ENCODE measurements at regions not wholly inside any gene's neighbourhood (a gene's known extent, or its start where the extent isn't known, plus 50 kb on each side); places are given as distances from the start of the nearest gene placed in this dataset.
"Not testable (repeated sequence)": the region's sequence is repeated elsewhere in the genome, so short reads cannot be mapped to it uniquely, and the experiment has no call there.

DNA sequence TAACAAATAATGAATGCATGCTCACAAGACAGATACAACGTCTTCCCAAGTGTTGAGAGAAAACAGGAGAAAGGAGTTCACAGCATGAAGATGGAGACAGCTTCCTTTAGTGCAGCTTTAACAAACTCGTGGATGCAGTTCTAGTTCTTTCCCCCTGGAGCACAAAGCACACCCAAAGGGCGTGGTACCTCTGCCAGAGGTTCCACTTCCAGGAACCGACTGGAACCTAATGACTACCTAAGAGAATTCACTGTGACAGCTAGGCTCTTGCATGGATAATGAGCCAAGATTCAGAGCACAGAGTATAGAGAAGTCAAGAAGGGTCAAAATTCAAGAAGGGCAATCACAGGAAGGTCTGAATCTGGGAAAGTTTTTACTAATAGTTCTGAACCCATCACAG lies 673.2 kb downstream of the XPNPEP1 start:
- no peak for DNase-seq (ENCODE audit: extremely low read depth in 1 of 11, low read depth in 9 of 11, low spot score in 4 of 11)

DNA sequence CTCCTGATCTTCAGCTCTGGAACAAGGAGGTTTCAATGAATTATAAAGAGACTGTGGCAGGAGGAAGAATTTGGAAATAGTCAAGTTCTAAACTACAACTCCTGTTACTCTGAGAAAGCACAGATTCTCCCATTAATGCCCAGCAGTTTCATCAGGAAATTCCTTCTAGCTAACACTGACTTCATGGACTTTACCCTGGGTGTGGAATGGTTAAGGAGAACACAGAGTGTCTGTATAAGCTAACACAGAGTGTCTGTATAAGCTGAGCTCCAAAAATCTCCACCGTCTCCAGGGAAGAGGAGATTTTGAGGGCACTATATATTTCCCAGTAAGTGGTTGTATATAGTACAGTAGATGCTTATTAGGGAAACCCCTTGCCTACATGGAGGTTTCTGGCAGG lies 675.5 kb downstream of the XPNPEP1 start:
- DNase-seq (ENCODE audit: extremely low read depth in 1 of 11, low read depth in 9 of 11, low spot score in 4 of 11) = no peak

DNA sequence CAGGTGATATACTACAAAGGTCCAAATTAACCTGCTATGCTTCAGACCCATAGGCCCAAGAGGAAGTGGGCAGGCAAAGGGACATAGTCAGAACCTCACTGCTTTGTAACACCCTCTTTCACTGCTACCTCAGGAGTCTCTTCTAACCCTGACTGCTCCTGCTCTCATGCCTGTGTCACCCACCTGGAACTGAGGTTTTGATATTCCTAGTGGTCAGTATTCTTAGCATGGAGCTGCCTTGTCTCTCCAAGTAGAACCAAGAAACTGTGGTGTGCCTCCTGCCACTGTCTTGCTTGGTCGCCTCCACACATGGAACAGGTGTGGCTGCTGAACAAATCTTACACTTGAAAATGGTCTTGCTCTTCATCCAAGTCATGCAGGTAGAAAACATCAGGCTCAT lies 677.5 kb downstream of the XPNPEP1 start:
- no peak for DNase-seq (ENCODE audit: extremely low read depth in 1 of 11, low read depth in 9 of 11, low spot score in 4 of 11)

DNA sequence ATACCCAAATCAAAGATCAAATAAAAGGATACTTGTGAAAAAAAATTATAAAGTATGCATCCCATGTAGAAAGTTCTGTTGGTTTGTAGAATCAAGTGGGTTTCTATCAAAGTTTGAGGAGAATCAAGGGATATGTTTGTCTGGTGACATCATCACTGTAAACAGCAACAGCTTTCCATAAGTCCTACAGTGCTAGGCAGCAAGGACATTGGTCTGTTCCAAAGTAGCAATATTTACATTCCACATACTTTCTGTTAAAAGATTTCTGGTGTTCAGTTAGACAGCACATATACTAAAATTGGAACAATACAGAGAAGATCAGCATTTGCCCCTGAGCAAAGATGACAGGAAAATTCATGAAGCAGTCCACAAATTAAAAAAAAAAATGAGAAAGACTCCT lies 683.9 kb downstream of the XPNPEP1 start:
- no peak for DNase-seq (ENCODE audit: extremely low read depth in 1 of 11, low read depth in 9 of 11, low spot score in 4 of 11)

DNA sequence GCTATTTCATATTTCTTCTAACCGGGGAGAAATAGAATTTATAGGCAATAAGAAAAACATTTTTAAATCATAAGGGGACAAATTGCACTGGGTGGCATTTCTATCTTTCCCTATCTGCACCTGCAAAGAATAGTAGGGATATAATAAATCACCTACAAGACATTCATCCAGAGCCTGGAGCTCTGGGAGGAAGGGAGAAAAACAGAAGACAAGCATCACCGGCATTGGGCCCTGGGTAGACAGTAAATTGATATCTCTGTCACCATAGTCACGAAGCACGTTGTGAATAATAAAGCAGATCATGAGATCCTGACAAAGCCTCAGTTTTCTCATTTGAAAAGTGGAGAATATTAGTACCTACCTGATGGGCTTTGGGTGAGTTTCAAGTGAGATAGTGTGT lies 685.6 kb downstream of the XPNPEP1 start:
- DNase-seq (ENCODE audit: extremely low read depth in 1 of 11, low read depth in 9 of 11, low spot score in 4 of 11) = no peak

DNA sequence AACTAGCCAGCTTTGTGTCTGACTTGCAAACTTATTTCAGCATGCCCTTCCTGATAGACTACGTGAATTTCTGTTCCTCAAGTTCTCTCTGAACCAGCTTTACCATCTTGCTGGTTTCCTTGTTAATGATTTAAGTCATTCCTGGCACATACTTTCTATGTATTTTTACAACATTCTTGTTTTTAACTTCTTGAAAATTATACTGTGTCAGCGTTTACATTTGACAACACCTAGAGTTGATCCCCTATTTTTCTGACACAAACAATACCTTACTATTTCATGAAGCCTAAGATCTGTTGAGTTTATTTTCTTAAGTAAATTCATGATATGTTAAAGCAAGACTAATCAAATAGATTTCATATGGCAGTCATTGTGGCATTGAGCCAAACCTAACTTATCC lies 686.3 kb downstream of the XPNPEP1 start:
- DNase-seq (ENCODE audit: extremely low read depth in 1 of 11, low read depth in 9 of 11, low spot score in 4 of 11) = no peak

DNA sequence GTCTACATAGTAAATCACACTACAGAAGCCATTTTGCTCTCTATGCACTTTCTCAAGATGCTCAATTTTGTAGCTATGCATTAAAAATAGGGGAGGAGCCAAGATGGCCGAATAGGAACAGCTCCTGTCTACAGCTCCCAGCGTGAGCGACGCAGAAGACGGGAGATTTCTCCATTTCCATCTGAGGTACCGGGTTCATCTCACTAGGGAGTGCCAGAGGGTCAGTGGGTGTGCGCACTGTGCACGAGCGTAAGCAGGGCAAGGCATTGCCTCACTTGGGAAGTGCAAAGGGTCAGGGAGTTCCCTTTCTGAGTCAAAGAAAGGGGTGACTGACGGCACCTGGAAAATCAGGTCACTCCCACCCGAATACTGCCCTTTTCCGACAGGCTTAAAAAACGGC lies 699.8 kb downstream of the XPNPEP1 start:
- not testable (repeated sequence) for DNase-seq (ENCODE audit: extremely low read depth in 1 of 11, low read depth in 9 of 11, low spot score in 4 of 11)

DNA sequence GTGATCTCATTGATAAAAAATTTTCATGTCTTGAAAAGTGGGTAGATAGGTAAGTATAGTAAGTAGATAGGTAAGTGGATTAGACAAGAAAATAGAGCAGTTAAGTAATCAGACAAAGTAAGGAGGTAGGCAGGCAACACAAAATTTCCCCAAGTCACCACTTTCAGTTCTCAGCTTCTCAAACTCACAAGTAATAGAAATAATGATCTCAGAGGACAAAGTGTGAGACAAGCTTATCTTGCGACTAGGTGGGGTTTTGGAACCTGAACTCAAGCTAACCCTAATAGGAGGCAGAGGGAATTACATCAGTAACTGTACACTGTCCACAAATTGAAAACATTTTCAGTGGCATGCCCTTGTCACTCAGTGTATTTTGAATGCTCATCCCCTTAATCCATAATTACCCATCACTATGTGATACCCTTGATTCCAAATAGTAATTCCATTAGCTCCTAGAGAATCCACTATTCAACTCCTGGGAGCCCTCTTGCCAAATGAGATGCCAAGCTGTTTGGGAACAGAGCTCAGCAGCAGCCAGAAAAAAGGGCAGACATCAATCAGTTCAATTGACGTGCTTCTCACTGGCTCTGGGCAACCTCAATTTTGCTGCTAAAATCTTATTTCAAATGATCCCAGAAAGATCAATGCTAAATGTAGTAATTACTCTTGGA lies 703.2 kb downstream of the XPNPEP1 start:
- DNase-seq (ENCODE audit: extremely low read depth in 1 of 11, low read depth in 9 of 11, low spot score in 4 of 11) = no peak

DNA sequence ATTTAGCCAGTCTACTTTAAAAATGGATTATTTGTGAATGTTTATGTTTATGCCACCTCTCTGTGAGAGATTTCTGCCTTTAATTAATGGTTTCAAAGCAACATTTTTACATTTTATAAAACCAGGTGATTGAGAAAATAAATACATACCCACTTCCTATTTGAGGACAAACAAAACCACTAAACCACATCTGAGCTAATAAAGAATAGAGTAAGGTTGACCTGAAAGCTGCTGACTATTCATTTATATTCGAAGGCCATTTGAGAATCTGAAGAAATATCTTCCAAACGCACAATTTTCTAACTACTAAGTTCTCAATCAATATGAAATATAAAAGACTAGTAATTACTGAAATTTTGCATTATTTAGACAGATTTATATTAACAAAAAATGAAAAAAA lies 705.1 kb downstream of the XPNPEP1 start:
- no peak for DNase-seq (ENCODE audit: extremely low read depth in 1 of 11, low read depth in 9 of 11, low spot score in 4 of 11)

DNA sequence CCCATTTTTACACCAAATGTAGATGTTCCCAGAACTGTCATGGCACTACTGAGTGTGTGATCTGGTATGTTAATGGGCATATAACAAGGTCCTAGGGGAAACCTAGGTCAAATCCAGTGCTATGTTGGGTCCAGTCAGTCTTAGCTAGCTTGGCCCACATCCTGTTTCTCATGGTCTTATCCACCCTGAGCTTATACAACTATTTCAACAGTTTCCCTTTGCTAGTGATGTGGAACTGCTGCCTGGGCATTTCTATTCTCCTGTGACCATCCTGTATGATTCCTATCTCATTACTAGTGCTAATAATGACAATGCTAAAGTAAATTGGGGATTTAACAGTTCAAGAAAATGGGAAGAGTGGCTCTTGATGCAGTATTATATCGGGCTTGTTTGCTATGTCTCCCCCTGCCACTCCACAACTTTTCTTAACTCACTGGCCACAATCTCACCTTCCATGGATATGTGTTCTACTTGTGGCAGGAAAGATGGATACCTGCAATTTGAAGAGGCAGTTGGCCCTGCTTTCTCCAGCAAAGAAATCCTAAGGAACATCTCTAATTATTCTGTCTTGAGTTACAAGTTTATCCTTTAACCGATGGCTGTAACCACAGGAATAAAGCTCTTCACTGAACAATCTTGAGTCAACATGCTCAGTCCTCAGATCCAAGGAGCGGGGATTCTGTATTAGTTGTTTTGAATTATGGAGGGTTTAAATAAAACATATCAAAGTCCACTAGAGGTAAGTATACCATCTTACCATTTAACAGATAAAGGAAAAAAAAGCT lies 707.8 kb downstream of the XPNPEP1 start:
- DNase-seq (ENCODE audit: extremely low read depth in 1 of 11, low read depth in 9 of 11, low spot score in 4 of 11) = no peak

DNA sequence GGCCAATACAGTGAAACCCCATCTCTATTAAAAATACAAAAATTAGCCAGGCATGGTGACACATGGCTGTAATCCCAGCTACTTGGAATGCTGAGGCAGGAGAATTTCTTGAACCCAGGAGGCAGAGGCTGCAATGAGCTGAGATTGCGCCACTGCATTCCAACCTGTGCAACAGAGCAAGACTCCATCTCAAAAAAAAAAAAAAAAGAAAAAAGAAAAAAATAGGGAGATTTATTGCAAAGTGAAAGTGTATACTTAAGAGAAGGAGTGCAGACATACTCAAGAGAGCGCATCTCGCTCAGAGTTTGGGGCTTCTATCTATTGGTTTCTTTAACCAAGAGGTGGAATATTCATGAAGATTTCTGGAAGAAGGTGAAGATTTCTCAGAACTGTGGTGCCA lies 708.4 kb downstream of the XPNPEP1 start:
- not testable (repeated sequence) for DNase-seq (ENCODE audit: extremely low read depth in 1 of 11, low read depth in 9 of 11, low spot score in 4 of 11)

DNA sequence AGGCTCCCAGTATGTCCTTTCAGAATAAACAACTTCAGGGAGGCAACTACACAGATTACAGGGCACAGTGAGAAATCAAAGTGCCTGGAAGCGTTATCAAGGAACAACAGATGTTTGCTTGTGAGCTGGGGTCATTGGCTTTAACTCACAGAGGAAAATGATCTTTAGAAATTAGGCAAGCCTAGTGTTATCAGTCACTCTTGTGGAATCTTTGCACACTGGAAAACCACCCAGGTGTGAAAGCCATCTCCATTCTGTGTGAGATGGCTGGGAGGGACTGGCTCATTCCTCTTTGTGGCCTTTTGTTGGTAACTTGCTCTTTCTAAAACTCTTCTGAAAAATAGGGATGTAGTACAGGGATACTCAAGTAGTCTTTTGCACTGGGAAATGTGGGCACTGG lies 716.0 kb downstream of the XPNPEP1 start:
- no peak for DNase-seq (ENCODE audit: extremely low read depth in 1 of 11, low read depth in 9 of 11, low spot score in 4 of 11)

DNA sequence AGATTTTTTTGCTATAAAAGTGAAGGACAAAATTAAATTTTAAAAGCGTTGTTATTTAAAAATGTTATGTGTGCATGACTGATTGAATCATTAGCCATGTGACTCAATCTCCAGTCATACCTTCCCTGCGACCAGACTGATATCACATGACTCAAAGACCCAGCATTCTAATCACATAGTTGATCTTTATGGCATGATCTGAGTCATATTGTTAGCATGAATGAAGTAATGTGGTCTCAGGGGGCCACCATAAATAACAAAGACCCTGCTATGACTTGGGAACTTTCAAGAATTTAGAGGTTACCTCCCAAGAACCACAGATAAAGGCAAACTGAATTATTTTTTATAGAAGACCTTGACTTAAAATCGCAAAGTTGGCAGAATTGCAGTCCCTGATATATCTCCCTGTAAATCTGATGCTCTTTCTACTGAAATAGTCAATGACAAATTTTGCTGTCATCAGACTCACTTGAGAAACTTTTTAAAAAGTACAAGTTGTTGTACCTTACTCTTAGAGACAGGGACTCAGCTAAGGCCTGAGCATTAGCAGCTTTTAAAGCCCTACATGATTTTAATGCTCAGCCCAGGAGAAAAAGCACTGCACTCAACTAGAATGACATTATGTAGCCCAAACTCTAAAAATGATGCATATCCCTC lies 717.3 kb downstream of the XPNPEP1 start:
- DNase-seq (ENCODE audit: extremely low read depth in 1 of 11, low read depth in 9 of 11, low spot score in 4 of 11) = no peak

DNA sequence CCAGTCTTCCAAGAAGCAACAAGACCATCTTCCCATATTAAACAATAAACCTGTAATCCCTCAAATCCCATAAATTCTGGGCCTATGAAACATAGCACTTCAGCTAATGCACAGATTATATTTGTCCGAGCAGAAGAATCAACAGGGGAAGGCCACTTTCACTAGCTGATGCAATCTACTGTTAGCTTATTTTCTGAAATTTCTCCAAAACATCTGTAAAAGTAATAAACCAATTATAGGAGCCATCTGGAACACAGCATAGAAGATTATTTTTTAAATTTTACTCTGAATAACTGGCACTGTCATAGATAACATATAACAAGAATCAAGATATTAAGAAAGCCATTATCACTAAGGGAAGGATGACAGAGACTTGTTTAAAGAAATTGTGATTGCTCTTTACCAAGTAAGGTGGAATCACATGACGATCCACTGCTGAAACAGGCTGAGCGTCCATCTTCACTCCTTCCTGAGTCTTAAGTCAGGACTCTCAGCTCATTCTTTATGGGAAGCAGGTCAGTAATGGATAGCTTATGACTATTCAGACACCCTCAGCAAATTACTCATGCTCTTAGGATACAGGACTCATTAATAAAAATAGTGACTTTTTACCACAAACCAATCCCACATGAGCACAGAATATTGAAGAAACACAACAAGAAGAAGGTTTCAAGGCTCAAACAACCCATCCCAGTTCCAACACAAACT lies 719.5 kb downstream of the XPNPEP1 start:
- DNase-seq (ENCODE audit: extremely low read depth in 1 of 11, low read depth in 9 of 11, low spot score in 4 of 11) = no peak

DNA sequence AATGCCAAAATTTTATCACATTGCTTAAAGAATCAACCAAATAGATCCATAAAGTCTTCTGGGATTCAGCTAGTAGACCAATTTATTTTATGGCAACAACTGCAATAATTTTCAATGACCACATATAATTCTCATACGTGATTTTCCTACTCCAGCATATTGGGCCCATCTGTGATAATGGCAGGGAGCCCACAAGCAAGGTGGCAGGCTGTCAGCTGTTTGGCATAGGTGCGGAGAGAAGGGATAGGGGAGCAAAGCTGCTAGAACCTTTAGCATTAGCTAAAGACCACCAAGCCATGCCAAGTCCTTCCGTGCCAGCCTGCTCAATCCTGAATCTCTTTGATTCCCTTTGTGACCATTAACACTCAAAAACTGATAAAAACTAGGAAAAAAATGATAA lies 721.2 kb downstream of the XPNPEP1 start:
- no peak for DNase-seq (ENCODE audit: extremely low read depth in 1 of 11, low read depth in 9 of 11, low spot score in 4 of 11)

DNA sequence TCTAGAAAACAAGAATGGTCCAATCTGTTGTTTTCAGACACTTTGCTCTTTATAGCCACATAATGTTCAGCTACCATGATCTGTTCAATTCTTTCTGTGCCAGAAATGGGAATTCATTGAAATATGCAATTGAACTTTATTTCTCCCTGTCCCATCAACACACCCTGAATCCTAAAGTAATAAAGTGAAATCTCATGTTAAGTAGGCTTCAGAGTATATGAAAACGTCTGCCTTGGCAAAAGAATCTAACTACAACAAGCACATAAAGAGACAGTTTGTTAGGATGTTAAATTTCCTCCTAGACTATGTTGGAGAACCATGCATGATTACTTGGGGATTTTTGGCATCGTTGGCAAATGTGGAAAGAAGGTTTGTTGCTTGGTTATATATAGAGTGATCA lies 722.7 kb downstream of the XPNPEP1 start:
- DNase-seq (ENCODE audit: extremely low read depth in 1 of 11, low read depth in 9 of 11, low spot score in 4 of 11) = no peak

DNA sequence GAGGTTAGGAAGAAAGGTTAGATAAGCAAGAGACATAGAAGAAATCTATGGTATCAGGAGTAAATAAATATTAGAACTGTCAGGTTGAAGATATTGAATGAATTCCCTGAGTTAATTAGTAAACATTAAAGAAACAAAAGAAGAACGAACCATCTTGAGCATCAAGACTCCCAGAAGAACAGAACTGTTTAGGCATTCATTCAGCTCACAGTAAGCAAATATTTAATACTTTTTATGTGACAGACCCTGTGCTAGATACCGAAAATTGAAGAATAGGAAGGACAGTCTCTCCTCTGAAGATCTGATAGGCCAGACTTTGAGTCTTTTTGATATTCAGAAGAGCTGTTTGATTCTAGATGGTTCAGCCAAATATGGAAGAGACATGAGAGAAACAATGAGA lies 731.5 kb downstream of the XPNPEP1 start:
- no peak for DNase-seq (ENCODE audit: extremely low read depth in 1 of 11, low read depth in 9 of 11, low spot score in 4 of 11)

DNA sequence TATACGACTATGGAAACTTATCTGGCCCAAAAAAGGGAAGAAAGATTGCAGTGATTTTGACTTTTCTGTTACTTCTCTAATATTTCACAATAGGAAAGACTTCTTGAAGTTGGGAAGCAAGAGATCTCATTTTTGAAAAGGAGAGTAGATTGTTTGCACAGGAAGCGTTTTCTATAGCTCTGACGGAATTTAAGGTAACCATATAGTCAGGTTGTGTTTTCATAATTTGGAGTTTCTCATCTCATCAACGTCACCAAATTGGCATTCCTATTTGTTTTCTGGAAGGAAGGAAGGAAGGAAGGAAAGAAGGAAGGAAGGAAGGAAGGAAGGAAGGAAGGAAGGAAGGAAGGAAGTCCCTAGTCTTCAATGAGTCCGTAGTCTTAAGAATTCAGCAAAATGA lies 732.0 kb downstream of the XPNPEP1 start:
- DNase-seq (ENCODE audit: extremely low read depth in 1 of 11, low read depth in 9 of 11, low spot score in 4 of 11) = no peak

DNA sequence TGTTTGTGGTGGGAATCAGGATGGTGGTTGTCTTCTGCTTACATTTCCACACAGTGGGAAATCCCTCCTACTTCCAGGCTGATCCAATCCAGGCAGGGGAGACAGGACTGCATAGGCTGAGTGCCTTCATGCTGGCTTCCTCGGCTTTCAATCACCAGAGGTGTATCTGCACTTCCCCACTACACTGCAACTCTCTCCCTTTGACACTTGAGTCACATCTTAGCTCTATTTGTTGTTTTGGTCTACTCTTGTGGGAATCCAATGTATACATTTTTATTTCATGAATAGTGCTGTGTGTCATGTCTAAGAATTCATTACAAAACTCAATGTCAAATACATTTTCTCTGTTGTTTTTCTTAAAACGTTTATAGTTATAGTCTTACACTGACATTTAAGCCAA lies 735.6 kb downstream of the XPNPEP1 start:
- DNase-seq (ENCODE audit: extremely low read depth in 1 of 11, low read depth in 9 of 11, low spot score in 4 of 11) = no peak

DNA sequence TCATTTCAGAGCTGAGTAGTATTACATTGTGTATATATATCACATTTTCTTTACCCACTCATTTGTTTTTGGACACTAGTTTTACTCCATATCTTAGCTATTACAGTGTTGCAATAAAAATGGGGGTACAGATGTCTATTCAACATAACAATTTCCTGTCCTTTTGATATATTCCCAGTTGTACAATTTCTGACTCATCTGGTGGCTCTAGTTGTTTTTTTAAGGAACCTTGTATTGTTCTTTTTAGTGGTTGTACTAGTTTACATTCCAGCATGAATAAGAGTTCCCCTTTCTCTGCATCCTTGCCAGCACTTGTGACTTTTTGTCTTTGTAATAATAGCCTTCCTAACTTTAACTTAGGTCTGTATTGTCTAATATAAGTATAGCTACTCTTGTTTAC lies 739.9 kb downstream of the XPNPEP1 start:
- no peak for DNase-seq (ENCODE audit: extremely low read depth in 1 of 11, low read depth in 9 of 11, low spot score in 4 of 11)
